Adipocyte (in vitro differentiated cells): ENCODE measurements at regions not wholly inside any gene's neighbourhood (a gene's known extent, or its start where the extent isn't known, plus 50 kb on each side); places are given as distances from the start of the nearest gene placed in this dataset.
A peak's percentile ranks its signal among the peaks of the same experiment; 100 is the strongest.

Experiments
- DNase-seq: peaks from one replicate; pipeline ENCODE4 v3.0.0-alpha.2; 2015; ENCODE audit warnings: low read depth
- H3K27me3 ChIP-seq: replicated peaks from 2 replicates; pipeline ENCODE4 v1.7.0; 2013; ENCODE audit warnings: mild to moderate bottlenecking, low read length, moderate library complexity; ENCODE audit not compliant: control insufficient read depth, insufficient read depth
- H3K36me3 ChIP-seq: 2 replicates; pipeline ENCODE4 v1.7.0; 2013; ENCODE audit warnings: low read length, mild to moderate bottlenecking, moderate library complexity; ENCODE audit not compliant: control insufficient read depth, insufficient read depth, severe bottlenecking
- H3K4me1 ChIP-seq: 2 replicates; pipeline ENCODE4 v1.7.0; 2013; ENCODE audit warnings: mild to moderate bottlenecking, low read length, moderate library complexity; ENCODE audit not compliant: control insufficient read depth, insufficient read depth
- H3K4me3 ChIP-seq: 2 replicates; pipeline ENCODE4 v1.7.0; 2013; ENCODE audit warnings: mild to moderate bottlenecking, low read length, moderate library complexity
- H3K9ac ChIP-seq: 2 replicates; pipeline ENCODE4 v1.7.0; 2013; ENCODE audit warnings: mild to moderate bottlenecking, low read length, moderate library complexity
- H3K9me3 ChIP-seq: 2 replicates; pipeline ENCODE4 v1.7.0; 2013; ENCODE audit warnings: mild to moderate bottlenecking, low read length, moderate library complexity; ENCODE audit not compliant: control insufficient read depth

DNA sequence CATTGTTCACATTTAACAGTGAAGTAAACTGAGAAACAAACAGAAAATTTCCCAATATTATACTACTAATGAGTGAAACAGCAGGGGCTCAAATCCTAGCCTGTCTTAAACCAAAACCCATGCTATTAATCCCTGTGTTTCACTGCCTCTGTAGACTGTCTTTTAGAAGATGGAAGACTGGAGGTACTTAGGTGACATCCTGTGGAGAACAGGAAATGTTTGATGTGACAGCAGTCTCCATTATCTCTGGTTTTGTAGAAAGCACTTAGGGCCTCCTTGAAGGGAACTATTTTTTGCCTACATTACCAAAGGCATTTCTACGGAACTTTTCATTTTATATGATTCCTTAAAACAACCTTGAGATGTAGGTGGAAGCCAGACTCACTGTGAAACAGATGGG is 288.1 kb upstream of the SORL1-AS1 start:
- no peak for DNase-seq
- H3K4me1 ChIP-seq = peaks cover 18% of the 10 kb centered on the region
- peak overlapping the region; percentile 53 for H3K4me3 ChIP-seq
- H3K9me3 ChIP-seq = peaks cover 8% of the 10 kb centered on the region
- no peaks in the 10 kb centered on the region for H3K27me3 ChIP-seq
- no peaks in the 10 kb centered on the region for H3K36me3 ChIP-seq
- peak overlapping the region; percentile 72 for H3K9ac ChIP-seq

- H3K9ac ChIP-seq = no peak overlapping the region
- no peak overlapping the region for H3K4me3 ChIP-seq
- H3K4me1 ChIP-seq = no peaks in the 10 kb centered on the region
- peaks cover 13% of the 10 kb centered on the region for H3K9me3 ChIP-seq
- no peaks in the 10 kb centered on the region for H3K27me3 ChIP-seq
- H3K36me3 ChIP-seq = no peaks in the 10 kb centered on the region
- DNase-seq = no peak
Observed at GRCh38 chr11:121733858-121734257, 281.1 kb upstream of the SORL1-AS1 start.

DNA sequence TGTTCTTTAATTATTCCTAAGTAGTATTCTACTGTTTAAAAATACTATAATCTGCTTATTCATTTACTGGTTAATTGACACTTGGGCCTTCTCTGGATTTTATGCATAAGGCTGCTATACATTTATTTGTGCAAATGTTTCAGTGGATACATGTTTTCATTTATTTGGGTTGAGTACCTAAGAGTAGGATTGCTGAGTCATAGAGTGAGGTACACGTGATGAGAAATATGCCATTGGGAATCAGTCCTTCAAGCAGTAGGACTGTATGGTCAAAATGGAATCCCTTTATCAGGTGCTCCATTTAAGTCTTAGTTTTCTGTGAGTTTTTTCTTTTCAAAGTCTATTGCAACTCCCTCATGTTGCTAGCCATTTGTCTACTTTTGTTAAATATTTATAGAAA is 275.2 kb upstream of the SORL1-AS1 start:
- Histone ChIP-seq H3K9me3 (no peaks in the 10 kb centered on the region), H3K4me1 (peaks cover 6% of the 10 kb centered on the region), H3K36me3 (no peaks in the 10 kb centered on the region), H3K27me3 (no peaks in the 10 kb centered on the region), H3K9ac (no peak overlapping the region), H3K4me3 (no peak overlapping the region)
- no peak for DNase-seq

DNA sequence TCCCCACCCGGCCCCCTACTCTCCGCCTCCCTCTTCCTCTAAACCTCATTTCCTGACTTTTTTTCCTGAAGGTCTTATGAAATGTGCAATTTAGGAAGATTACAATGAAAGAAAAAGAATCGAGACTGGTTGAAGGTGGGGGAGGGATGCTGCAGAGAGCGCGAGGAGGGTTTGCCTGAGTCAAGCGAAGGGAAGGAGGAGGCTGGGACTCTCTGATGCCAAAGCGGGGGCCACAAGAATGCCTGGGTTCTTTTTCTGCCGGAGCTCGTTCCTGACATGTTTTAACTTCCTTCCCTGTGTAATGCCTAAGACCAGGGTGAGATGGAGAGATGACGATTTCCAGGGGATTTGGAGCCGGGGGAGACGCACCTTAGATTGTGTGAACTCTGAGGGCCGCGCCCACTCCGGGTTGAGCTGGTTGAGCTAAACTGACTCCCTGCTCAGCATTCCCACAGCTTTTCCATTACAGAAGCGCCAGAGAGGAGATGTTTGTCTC is 270.5 kb upstream of the SORL1-AS1 start:
- peaks cover 12% of the 10 kb centered on the region for H3K4me1 ChIP-seq
- peak overlapping the region; percentile 86 for H3K9ac ChIP-seq
- H3K36me3 ChIP-seq = no peaks in the 10 kb centered on the region
- no peaks in the 10 kb centered on the region for H3K9me3 ChIP-seq
- H3K27me3 ChIP-seq = no peaks in the 10 kb centered on the region
- H3K4me3 ChIP-seq = peak overlapping the region; percentile 85
- DNase-seq = peak; percentile 65

GRCh38 chr11:121722431-121723245 is 269.9 kb upstream of the SORL1-AS1 start:
- Histone ChIP-seq H3K4me1 (peaks cover 12% of the 10 kb centered on the region), H3K36me3 (no peaks in the 10 kb centered on the region), H3K27me3 (no peaks in the 10 kb centered on the region), H3K9me3 (no peaks in the 10 kb centered on the region), H3K4me3 (peak overlapping the region; percentile 85), H3K9ac (peak overlapping the region; percentile 86)
- DNase-seq = peak; percentile 91

- Histone ChIP-seq H3K4me1 (peaks cover 12% of the 10 kb centered on the region), H3K9ac (peak overlapping the region; percentile 86), H3K4me3 (peak overlapping the region; percentile 85)
Observed at GRCh38 chr11:121721961-121722360, 269.2 kb upstream of the SORL1-AS1 start.

GRCh38 chr11:121721448-121721847 is 268.7 kb upstream of the SORL1-AS1 start:
- Histone ChIP-seq H3K4me3 (no peak overlapping the region), H3K9me3 (no peaks in the 10 kb centered on the region), H3K4me1 (peaks cover 12% of the 10 kb centered on the region), H3K36me3 (no peaks in the 10 kb centered on the region), H3K9ac (no peak overlapping the region), H3K27me3 (no peaks in the 10 kb centered on the region)
- DNase-seq = no peak

More at GRCh38 chr11:121721961-121722360, 269.2 kb upstream of the SORL1-AS1 start:
- H3K36me3 ChIP-seq = no peaks in the 10 kb centered on the region
- no peaks in the 10 kb centered on the region for H3K27me3 ChIP-seq
- DNase-seq = no peak
- H3K9me3 ChIP-seq = no peaks in the 10 kb centered on the region

GRCh38 chr11:121717296-121717695 is 264.5 kb upstream of the SORL1-AS1 start:
- Histone ChIP-seq H3K4me1 (peaks cover 4% of the 10 kb centered on the region), H3K9me3 (no peaks in the 10 kb centered on the region), H3K4me3 (no peak overlapping the region), H3K27me3 (no peaks in the 10 kb centered on the region), H3K9ac (no peak overlapping the region), H3K36me3 (no peaks in the 10 kb centered on the region)
- peak; percentile 25 for DNase-seq

- no peaks in the 10 kb centered on the region for H3K27me3 ChIP-seq
- no peaks in the 10 kb centered on the region for H3K36me3 ChIP-seq
- H3K9ac ChIP-seq = no peak overlapping the region
- H3K9me3 ChIP-seq = no peaks in the 10 kb centered on the region
- H3K4me3 ChIP-seq = no peak overlapping the region
- no peaks in the 10 kb centered on the region for H3K4me1 ChIP-seq
- peak; percentile 25 for DNase-seq
Observed at GRCh38 chr11:121716060-121716459, 263.3 kb upstream of the SORL1-AS1 start.

DNA sequence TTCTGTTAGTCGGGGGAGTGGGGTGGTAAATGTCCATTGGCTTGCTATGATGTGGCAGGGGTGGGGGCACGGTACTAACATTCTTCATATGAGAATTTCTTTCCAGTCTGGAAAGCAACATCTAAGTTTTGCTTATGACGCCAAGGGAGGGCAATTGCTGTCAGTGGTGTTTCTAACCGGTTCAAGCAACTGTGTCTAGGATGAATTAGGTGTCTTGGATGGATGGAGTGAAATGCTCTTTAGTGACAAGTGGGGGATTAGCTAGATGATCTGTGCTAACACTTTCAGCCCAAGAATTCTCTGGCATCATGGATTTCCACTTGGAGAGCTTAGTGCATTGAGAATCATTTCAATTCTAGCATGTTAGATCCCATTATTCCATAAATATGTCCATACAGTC is 262.6 kb upstream of the SORL1-AS1 start:
- H3K9me3 ChIP-seq = no peaks in the 10 kb centered on the region
- no peaks in the 10 kb centered on the region for H3K36me3 ChIP-seq
- no peaks in the 10 kb centered on the region for H3K27me3 ChIP-seq
- H3K4me1 ChIP-seq = no peaks in the 10 kb centered on the region
- no peak overlapping the region for H3K9ac ChIP-seq
- H3K4me3 ChIP-seq = no peak overlapping the region
- DNase-seq = no peak

DNA sequence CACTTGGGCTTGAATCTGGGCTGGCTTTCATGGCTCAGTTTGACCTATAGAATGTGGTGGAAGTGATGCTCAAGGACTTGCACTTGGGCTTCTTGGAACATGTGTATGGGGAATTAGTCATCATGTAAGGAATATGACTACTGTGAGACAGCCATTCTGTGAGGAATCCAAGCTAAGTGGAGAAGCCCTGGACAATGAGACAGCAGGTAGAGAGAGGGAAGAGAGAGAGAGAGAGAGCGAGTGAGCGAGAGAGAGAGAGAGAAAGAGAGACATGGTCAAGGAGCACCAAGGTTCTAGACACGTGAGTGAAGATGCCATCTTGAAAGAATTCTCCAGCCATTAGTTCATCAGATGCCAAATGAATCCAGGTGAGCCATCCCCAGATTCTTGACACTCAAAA is 261.6 kb upstream of the SORL1-AS1 start:
- no peak overlapping the region for H3K4me3 ChIP-seq
- DNase-seq = no peak
- no peaks in the 10 kb centered on the region for H3K36me3 ChIP-seq
- no peak overlapping the region for H3K9ac ChIP-seq
- H3K27me3 ChIP-seq = no peaks in the 10 kb centered on the region
- no peaks in the 10 kb centered on the region for H3K4me1 ChIP-seq
- H3K9me3 ChIP-seq = no peaks in the 10 kb centered on the region
